NCI-H146 treated with DMSO at 0.1 percent for 48 hours (cell line): ENCODE measurements at regions not wholly inside any gene's neighbourhood (a gene's known extent, or its start where the extent isn't known, plus 50 kb on each side); places are given as distances from the start of the nearest gene placed in this dataset.

Experiments used
- DNase-seq: peaks from one replicate; lab custom pipeline; 2025; ENCODE audit not compliant: unreplicated experiment; lab: John Stamatoyannopoulos, UW

- no peak for DNase-seq
These were observed 279.9 kb upstream of the PPP2R2D start for GRCh38 chr10:131620904-131621303.

GRCh38 chr10:131621784-131622624, 278.8 kb upstream of the PPP2R2D start:
- DNase-seq = no peak

GRCh38 chr10:131625041-131625440, 275.8 kb upstream of the PPP2R2D start:
- no peak for DNase-seq

GRCh38 chr10:131626274-131626673, 274.5 kb upstream of the PPP2R2D start:
- no peak for DNase-seq

- no peak for DNase-seq
These were observed 271.6 kb upstream of the PPP2R2D start for GRCh38 chr10:131629026-131629770.

GRCh38 chr10:131630772-131631258, 270.0 kb upstream of the PPP2R2D start:
- DNase-seq = no peak

GRCh38 chr10:131631619-131632018, 269.2 kb upstream of the PPP2R2D start:
- DNase-seq = no peak

- DNase-seq = no peak
These were observed 265.2 kb upstream of the PPP2R2D start for GRCh38 chr10:131635564-131636015.

GRCh38 chr10:131636116-131636515, 264.7 kb upstream of the PPP2R2D start:
- DNase-seq = no peak

- DNase-seq = no peak
These were observed 263.7 kb upstream of the PPP2R2D start for GRCh38 chr10:131636841-131637724.

GRCh38 chr10:131638049-131638879, 262.5 kb upstream of the PPP2R2D start:
- DNase-seq = no peak

GRCh38 chr10:131638880-131639278, 261.9 kb upstream of the PPP2R2D start:
- no peak for DNase-seq

GRCh38 chr10:131640045-131640644, 260.7 kb upstream of the PPP2R2D start:
- DNase-seq = no peak

- DNase-seq = no peak
These were observed 259.6 kb upstream of the PPP2R2D start for GRCh38 chr10:131641231-131641630.

GRCh38 chr10:131641898-131642297, 258.9 kb upstream of the PPP2R2D start:
- no peak for DNase-seq

- DNase-seq = no peak
These were observed 257.8 kb upstream of the PPP2R2D start for GRCh38 chr10:131642966-131643365.

- no peak for DNase-seq
These were observed 256.5 kb upstream of the PPP2R2D start for GRCh38 chr10:131644289-131644688.

- DNase-seq = no peak
These were observed 255.7 kb upstream of the PPP2R2D start for GRCh38 chr10:131644864-131645658.

- DNase-seq = no peak
These were observed 255.1 kb upstream of the PPP2R2D start for GRCh38 chr10:131645756-131646155.
